ENCODE measurements at regions not wholly inside any gene's neighbourhood (a gene's known extent, or its start where the extent isn't known, plus 50 kb on each side); places are given as distances from the start of the nearest gene placed in this dataset.
"Not testable (repeated sequence)": the region's sequence is repeated elsewhere in the genome, so short reads cannot be mapped to it uniquely, and the experiment has no call there.

DNA sequence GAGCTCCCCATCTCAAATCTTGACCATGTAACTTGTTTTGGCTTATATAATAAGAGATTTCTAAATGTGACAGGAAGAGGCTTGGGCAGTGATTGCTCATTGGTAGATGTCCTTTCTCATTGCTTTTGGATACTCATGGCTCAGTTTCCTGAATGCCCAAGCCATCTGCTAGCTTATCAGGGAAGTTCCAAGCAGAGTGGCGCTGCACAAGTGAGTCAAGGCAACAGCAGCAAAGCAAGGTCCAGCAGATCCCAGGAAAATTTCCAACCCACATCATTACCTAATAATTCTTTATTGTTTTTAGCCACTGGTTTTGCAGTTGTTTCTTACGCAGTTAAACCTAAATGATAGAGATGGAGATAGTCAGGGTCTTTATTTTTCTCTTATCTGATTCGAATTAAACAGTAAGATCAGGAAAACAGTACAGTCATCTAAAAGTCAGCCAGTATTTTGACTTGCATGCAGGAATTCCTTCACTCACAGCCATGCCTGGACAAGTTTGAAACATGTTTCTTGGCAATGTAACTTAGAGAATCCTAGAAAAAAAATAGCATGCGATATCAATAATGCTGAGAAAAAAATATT lies 349.7 kb upstream of the TMEFF2 start:
- no peak for DNase-seq

DNA sequence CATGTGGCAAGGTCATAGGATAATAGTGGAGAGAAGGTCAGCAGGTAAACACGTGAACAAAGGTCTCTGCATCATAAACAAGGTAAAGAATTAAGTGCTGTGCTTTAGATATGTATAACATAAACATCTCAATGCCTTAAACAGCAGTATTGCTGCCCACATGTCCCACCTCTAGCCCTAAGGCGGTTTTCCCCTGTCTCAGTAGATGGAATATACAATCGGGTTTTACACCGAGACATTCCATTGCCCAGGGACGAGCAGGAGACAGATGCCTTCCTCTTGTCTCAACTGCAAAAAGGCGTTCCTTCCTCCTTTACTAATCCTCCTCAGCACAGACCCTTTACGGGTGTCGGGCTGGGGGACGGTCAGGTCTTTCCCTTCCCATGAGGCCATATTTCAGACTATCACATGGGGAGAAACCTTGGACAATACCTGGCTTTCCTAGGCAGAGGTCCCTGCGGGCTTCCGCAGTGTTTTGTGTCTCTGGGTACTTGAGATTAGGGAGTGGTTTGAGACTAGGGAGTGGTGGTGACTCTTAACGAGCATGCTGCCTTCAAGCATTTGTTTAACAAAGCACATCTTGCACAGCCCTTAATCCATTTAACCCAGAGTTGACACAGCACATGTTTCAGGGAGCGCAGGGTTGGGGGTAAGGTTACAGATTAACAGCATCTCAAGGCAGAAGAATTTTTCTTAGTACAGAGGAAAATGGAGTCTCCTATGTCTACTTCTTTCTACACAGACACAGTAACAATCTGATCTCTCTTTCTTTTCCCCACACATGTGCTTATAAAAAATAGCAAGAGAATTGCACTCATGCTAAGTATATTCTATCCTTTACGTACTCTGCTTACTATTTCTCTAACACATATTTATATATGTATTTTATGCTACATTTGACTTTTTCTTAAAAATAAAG lies 347.7 kb upstream of the TMEFF2 start:
- not testable (repeated sequence) for DNase-seq

DNA sequence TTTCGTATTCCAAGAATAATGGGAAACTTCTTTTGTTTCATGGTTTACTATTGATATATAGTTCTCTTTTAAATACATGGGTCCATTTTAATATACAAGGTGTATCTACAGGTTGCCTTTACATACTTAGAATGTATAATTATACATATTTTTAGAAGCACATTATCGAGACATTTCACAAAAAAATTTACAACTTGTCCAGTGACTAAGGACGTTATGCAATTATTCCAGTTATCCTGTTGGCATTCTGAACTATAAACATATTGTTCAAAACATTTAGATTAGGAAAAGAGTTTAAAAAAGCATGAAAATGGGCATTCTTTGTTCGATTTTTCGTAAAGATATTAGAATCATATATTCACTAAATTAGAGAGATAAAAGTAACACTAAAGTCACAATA lies 344.6 kb upstream of the TMEFF2 start:
- DNase-seq, result no peak

DNA sequence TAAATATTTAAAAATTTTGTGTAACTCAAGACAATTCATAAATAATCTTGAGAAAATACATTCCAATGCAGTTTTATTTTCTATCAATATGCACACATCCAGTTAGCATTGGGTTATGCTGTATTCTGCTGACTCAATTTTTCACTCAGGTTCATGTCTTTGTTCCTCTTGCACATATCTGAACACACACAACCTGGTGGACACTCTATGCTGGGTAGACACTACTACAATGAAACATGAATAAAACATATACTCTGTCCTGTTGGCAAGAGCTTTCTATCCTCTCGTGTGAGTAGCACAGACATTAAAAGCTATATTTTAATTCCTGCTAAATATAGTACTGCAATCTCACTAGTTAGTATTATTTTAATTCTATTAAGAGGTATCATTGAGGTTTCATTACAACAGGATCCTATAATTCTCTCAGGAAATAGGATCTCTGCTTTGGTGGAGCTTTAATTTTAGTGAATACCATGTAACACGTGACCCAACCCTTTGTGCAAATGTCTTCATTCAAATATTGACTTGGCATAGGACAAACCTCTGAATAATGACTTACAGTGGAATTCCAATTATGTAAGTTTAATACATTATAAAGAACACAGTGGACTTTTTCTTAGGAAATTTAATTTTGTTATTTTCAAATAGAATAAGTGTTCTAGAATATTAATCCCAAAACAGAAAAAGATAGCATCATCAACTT lies 342.3 kb upstream of the TMEFF2 start:
- no peak for DNase-seq

DNA sequence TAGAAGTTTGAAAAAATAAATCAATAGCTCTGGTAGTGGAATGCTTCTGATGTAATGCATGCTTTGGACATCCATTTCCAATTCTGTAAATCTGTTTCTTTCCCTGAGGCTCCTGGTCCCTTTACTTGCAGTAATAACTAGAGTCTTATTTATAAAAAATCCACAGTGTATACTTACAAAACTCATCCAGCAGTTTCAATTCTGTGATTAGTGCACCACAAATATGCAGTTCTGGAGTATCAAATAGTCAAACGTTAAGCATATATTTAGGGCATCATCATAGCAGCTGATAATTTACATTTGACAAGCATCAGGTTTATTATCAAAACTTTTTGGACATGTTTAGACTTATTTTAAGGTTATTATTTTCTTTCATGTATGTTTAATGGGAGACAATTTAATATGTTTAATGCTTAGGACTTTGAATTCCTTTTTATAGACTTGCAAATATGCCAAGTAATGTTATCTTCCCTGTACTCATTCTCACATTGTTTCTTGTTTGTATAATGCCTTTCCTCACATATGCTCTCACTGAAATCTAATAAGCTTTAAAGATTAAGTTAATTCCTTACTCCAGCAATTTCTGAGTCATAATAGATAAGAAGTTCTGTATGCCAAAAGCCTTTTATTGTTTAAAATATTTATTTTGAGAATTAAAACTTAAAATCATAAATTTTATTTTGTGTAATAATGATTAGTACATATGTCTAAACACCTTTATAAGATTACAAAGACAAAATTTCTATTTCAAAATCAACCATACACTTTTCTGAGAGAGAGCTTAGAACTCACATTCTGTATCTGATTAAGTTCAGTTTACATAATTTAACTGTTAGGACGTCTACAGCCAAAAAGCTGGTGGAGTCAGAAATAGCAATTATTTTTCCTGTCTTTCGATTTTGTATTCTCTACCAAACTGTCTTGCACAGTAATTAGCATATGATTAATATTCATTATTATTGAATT lies 341.5 kb upstream of the TMEFF2 start:
- no peak for DNase-seq

DNA sequence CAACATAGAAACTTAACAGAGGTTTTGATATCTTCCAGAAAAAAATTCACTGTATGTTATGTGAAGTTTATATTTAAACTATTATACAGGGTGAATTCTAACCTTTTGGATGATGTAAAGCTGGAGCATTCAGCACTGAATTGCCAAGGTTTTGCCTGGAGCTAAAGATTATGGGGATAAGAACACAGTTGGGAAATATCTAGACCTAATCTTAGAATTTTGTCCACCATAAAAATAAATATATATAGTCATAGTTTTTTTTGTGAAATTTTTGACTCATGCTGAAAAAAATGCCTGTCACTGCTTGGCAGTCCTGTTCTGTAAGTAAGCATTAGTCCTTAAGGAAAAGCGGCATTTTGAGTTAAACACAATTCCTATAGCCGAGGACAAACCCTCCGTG lies 339.3 kb upstream of the TMEFF2 start:
- DNase-seq, result no peak

DNA sequence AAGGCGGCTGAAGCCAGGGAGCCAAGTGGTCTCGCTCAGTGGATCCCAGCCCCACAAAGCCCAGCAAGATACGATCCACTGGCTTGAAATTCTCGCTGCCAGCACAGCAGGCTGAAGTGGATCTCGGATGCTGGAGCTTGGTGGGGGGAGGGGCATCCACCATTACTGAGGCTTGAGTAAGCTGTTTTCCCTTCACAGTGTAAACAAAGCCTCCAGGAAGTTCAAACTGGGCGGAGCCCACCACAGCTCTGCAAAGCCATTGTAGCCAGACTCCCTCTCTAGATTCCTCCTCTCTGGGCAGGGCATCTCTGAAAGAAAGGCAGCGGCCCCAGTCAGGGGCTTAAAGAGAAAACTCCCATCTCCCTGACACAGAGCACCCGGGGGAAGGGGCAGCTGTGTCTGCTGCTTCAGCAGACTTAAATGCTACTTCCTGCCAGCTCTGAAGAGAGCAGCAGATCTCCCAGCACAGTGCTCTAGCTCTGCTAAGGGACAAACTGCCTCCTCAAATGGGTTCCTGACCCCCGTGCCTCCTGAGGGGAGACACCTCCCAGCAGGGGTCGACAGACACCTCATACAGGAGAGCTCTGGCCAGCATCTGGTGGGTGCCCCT lies 330.0 kb upstream of the TMEFF2 start:
- not testable (repeated sequence) for DNase-seq

DNA sequence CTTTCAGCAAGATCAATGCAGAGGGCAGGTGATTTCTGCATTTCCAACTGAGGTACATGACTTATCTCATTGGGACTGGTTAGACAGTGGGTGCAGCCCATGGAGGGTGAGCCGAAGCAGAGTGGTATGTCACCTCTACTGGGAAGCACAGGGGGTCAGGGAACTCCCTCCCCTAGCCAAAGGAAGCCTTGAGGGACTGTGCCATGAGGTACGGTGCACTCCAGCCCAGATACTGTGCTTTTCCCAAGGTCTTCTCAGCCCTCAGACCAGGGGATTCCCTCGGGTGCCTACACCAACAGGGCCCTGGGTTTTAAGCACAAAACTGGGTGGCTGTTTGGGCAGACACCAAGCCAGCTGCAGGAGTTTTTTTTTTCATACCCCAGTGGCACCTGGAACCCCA lies 329.5 kb upstream of the TMEFF2 start:
- DNase-seq, result not testable (repeated sequence)

DNA sequence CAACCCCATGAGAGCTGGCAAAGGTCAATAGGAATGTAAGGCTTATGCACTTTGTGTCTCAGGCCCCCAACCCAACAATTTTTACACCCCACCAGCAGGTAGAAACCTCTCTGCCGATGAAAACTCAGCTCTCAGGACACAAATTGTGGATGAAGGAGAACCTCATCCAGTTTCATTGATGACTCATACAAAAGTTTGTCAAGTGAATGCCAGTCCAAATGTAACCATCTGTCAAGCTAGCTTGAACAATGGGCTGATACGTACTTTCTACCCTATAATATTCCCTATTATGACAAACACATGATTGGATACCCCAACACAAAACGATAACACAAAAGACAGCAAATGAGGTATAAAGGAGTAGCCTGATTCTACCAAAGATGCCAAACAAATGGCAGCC lies 321.2 kb upstream of the TMEFF2 start:
- no peak for DNase-seq

GRCh38 chr2:192513575-192513974 lies 318.8 kb upstream of the TMEFF2 start:
- DNase-seq, result no peak

DNA sequence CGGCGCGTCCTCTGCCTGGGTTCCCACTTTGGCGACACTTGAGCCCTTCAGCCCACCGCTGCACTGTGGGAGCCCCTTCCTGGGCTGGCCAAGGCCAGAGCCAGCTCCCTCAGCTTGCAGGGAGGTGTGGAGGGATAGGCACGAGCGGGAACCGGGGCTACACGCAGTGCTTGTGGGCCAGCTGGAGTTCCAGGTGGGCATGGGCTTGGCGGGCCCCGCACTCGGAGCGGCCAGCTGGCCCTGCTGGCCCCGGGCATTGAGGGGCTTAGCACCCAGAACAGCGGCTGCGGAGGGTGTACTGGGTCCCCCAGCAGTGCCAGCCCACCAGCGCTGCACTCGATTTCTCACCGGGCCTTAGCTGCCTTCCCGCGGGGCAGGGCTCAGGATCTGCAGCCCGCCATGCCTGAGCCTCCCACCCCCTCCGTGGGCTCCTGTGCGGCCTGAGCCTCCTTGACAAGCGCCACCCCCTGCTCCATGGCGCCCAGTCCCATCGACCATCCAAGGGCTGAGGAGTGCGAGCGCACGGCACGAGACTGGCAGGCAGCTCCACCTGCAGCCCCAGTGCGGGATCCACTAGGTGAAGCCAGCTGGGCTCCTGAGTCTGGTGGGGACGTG lies 313.2 kb upstream of the TMEFF2 start:
- not testable (repeated sequence) for DNase-seq

DNA sequence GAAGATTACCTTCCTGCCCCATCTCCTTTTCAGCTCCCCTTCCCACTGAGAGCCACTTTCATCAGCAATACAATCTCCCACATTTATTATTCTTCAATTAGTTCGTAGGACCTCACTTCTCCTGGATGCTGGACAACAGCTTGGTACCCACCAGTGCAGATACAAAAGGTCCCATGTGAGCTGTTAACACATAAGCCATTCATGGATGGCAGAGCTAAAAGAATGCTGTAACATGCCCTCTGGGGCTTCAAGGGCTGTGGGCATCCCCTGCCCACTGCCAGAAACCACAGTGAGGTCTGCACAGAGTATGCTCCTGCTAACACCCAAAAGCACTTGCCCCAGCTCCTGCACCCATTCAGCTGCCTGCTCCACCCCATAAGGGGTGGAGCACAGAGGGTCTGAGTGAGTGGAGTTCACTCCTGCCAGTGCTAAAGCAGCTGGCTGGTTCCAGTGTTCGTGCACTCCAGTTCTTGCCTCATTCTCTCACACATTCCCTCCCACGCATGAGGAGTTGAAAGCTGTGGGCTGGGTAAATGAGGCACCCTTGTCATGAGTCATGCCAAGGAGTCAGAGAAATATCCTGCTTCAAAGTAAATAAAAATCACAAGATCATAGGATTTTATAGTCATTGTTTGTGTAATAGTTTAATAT lies 305.9 kb upstream of the TMEFF2 start:
- DNase-seq, result no peak

- no peak for DNase-seq
Observed at GRCh38 chr2:192499476-192499875, 304.7 kb upstream of the TMEFF2 start.

DNA sequence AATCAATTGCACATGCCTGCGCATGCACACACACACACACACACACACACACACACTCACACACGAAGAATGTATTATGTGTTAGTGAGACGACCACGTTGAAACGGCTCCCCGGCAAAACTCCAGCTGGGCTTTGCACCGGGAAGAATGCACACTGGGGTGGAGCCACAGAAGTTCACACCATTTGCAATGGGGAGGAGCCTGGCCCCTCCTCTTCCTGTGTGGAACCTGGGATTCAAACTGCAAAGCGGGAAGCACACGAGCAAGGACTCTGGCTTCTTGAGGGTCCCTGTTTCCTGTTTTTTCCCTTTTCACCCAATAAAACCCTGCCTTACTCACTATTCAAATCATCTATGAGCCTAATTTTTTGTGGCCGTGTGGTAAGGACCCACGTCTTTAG lies 304.0 kb upstream of the TMEFF2 start:
- no peak for DNase-seq

GRCh38 chr2:192488158-192488557 lies 293.4 kb upstream of the TMEFF2 start:
- not testable (repeated sequence) for DNase-seq

DNA sequence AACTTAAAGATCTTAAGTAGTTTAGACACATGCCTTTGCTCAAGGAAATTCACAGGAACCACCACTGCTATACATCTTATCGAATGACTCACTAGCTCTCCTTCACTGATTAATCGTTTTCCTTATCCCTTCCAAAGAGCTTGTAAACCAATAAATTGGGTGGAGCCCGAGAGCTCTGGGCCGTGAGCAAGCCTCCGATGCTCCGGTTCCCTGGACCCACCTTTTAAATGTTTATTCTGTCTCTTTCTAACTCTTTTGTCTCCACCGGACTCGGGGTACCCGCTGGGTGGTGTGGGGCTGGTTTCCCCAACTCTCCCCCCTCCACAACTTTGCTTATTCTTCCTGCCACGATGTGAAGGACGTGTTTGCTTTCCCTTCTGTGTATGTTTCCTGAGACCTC lies 292.9 kb upstream of the TMEFF2 start:
- DNase-seq, result no peak

GRCh38 chr2:192484903-192485302 lies 290.2 kb upstream of the TMEFF2 start:
- DNase-seq, result no peak

DNA sequence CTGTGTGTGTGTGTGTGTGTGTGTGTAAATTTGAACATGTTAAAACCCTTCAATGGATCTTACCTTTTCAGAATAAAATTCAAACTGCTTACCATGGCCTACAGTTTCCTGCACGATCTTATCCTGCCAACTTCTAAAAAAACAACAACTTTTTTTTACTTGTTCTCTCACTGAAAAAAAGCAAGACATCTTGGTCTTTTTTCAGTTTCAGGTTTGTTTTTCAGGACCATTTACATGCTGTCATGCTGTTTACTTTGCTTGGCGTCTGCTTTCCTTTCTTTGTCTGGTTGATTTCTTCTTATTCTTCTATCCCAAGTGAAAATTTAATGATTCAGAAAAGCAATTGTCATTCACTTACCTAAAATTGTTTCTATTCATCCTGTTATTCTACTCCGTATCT lies 286.3 kb upstream of the TMEFF2 start:
- DNase-seq, result no peak

- no peak for DNase-seq
Observed at GRCh38 chr2:192473331-192473730, 278.6 kb upstream of the TMEFF2 start.

- no peak for DNase-seq
Observed at GRCh38 chr2:192471982-192472381, 277.2 kb upstream of the TMEFF2 start.

DNA sequence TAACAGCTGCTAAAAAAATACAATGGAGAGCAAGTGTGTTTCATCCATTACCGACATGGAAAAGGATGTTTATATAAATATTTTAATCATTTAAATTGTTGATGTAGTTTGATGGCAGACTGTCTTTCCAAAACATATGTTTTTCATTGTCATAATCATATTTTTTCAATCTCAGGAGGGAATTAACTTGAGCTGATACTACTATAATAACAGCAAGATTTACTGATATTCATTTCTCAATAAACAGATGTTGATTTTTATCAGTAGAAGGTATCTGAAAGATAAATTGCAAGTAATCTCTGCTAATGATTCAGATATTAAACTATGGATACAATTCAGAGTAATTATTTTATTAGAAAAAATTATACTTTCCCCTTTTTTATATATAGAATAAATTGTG lies 274.9 kb upstream of the TMEFF2 start:
- no peak for DNase-seq
